NCI-H774 (cell line): ENCODE measurements at regions not wholly inside any gene's neighbourhood (a gene's known extent, or its start where the extent isn't known, plus 50 kb on each side); places are given as distances from the start of the nearest gene placed in this dataset.

Experiments used
- DNase-seq: peaks from one replicate; lab custom pipeline; 2025; lab: John Stamatoyannopoulos, UW

DNA sequence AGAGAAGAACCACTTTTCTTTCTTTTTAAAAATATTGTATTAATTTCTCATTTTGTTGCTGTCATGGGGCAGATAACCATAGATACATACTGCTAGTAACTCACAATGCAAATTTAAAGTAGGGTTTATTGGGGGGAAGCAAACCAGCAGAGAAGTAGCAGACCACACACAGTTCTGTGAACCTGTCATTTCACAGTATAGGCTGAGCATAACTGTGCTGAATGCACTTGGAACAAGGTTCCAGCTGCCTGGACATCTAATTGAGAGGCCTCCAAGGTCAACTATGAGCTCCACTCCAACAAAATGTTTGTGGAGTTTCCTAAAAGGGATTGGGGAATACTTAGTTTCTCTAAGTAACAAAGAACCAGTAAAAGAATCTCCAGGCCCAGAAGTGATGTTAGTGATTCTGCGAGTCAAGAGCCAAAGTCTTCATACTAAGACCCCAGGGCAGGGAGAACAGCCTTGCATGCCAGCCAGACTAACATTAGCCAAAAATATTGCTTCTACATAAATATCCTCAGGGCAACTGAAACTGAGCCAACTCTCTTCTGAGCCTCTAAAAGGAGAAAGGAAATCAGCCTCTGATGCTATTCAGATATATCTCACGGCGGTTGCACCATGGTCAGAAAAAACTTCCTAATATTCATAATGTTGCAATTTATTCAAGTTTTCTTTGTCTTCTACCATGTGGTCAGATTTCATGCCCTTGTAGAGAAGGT, 856.4 kb upstream of the ALCAM start:
- DNase-seq: no peak

DNA sequence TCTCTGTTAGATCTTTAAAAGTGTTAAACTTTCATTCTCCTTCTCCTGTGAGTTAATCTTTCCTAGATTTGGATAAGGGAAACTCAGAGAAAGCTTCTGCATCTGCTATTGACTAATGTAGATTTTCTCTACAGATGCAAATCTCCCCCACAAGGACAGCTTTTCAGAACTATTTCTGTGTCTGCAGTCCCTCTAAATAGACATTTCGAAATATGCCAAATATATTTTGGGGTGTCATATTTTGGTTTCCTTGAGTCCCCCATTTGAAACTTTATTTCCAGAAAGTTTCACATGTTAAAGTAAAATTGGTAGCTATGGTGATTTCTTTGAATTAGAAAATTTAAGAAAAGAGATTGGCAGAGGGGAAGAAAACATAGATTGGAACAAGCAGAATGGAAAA, 852.3 kb upstream of the ALCAM start:
- no peak for DNase-seq

DNA sequence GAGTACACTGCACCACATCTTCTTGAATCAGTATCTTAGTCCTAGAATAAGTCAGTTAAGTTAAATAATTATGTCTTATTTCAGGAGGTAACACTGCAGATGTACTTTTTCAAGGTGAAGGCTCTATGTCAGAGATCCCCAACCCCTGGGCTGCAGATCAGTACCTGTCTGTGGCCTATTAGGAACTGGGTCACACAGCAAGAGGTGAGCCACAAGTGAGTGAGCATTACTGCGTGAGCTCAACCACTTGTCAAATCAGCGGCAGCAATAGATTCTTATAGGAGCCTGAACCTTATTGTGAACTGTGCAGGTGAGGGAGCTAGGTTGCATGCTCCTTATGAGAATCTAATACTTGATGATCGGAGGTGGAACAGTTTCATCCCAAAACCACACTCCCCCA, 851.9 kb upstream of the ALCAM start:
- DNase-seq: no peak

DNA sequence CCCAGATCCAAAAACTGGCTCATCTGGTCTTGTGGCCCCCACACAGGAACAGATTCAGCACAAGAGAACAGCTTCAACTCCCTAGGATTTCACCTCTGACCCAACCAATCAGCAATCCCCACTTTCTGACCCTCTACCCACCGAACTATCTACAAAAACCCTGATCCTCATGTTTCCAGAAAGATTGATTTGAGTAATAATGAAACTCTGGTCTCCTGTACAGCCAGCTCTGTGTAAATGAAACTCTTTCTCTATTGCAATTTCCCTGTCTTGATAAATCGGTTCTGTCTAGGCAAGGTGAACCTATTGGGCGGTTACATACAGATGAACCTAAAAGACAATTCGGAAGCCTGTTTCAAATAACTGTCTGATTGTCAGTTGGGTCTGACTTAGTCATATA, 847.6 kb upstream of the ALCAM start:
- DNase-seq: no peak

DNA sequence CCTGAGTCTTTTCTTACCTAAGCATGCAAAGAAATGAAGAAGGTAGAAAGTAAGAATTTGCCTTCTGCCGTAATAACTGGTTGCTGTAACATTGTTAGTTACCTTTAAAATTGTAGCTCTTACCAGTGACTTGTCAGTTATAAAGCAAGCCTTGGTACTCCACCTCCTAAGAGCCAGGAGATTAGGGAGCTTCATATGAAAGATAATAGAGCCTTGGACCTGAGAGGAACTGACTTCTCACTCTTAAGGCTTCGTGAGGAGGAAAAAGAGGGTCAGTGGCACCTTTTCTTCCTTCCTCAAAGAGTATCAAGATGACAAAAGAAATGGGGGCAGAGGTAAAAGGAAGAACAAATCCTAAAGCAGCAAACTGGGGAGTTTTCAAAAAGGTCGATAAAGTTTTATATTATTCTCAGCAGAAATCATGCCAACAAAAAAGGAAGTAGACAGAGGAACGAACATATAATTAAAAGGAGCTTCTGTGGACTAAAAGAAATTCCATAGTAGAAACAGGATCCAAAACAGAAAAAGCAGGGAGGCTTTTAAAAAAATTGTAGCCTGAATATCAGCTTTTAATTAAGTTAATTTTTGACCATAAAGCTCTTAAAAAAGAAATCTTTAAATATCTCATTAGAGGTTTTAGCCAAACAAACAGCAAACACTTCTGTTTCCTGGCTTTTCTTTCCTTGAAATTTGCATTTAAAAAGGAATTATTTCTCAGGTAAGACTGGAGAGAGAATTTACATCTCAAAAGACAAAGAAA, 847.1 kb upstream of the ALCAM start:
- DNase-seq: no peak

DNA sequence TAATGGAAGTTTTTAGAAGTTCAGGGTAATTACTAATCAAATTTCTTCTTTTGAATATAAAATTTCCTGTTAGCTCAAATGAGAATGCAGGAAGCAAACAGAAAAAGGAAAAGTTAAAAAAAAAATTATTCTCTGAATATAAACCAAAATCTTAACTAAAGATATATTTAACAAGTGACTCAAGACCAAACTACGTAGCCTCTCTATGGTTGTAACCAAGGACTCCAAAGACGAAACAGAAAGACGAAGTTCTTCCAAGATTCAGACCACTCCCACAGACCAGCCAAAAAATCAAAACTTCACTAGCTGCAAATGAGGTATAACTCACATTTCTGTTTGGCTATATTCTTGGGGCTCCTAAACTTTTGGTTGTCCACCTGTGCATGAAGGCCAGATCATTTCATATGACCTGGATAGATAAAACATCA, 846.5 kb upstream of the ALCAM start:
- no peak for DNase-seq

DNA sequence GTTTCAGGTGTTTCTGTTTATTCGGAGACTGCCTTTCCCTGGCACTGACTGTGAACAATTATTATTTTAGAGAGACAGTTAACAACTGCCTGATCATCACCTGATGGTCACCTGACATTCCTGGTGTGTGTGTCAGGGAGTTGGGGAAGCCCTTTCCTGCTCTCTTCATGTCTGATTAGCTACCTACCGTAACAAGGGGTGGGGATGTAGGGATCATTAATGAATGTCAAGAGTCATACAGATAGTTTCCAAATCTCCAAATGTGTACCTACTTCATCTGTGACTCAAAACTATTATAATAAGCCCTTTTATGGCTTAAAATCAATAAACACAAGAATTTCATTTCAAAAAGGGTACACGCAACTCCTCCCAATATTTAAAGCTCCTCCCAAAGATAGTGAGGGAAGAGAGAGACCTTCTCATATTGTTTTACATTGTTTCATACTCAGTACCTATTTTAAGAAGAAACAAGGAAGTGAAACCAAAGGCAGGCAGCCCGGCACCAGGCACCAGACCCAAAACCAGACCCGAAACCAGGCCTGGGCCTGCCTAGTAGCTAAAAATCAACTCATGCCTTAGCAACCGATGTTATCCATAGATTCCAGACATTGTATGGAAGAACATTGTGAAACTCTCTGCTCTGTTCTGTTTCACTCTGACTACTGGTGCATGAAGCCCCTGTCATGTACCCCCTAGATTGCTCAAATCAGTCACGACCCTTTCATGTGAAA, 844.9 kb upstream of the ALCAM start:
- no peak for DNase-seq

DNA sequence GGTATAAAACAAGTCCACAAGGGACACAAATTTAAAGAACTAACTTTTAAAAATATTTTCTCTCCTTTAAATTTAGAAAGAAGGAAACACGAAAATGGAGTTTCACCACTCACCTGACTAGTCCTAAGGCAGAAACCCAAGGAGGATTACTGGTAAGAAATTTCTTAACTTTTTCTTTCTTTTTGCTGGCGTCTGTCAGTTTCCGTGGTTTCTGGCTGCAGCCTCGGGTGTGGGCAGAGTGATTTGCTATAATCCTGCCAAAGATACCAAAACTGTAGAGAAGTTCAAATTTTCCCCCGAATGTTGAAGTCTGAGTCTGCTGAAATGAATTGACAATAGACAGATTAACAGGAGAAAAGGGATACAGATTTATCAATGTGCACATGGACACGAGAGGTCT, 843.6 kb upstream of the ALCAM start:
- no peak for DNase-seq

DNA sequence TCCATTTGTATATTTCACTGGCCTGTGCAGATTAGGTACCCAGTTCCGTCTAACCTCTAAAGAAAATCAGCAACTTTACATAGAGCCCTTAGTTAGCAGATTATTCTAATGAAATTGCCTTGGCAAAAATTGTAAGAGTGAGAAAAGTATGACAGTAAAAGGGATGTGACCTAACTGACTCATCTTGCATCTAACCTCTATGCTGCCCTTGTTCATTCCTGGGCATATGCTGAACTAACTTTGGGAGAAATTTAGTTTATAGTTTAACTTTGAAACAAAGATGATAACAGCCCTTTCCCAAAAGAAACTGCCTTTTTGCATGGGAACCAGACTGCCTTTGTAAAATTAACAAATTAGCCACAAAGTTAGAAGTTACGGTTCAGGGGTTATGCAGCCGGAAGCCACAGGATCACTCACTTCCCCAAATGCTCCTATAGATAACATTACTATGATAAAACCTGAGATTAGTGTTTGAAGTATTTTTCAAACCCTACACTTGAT, 839.8 kb upstream of the ALCAM start:
- no peak for DNase-seq

DNA sequence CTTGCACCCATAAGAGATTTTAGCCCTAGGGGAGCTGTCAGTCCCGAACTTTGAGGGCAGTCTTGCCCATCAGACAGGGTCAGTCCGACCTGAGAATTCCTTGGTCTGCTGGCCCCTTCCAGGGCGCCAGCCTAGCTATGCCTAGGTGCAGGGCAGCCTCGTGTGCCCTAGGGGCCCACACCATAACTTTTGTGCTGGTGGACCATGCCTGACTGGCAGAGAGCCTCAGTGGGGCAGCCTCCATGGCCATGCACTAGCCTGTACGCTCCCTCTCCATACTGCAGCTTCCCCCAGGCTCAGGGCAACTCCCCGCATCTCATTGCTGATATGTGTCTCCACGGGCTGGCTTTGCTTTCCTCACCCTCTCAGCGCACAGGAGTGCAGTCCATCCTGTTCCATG, 835.8 kb upstream of the ALCAM start:
- DNase-seq: no peak

DNA sequence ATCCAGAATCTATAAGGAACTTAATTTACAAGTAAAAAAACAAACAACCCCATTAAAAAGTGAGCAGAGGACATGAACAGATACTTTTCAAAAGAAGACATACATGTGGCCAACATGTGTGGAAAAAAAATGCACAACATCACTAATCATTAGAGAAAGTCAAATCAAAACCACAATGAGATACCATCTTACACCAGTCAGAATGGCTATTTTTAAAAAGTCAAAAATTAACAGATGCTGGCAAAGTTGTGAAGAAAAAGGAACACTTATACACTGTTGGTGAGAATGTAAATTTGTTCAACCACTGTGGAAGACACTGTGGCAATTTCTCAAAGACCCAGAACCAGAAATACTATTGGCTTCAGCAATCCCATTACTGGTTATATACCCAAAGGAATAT, 830.0 kb upstream of the ALCAM start:
- no peak for DNase-seq

DNA sequence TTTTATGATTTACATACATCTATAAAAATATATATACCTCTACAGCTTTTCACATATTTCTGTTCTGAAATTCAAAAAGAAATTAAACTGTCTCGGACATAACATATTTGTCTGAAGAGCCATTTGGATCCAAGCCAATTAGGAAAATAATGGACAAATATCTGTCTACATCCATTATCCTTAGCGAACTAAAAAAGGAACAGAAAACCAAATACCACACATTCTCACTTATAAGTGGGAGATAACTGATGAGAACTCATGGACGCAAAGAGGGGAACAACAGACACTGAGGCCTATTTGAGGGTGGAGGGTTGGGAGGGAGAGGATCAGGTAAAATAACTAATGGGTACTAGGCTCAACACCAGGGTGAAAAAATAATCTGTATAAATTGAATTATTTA, 829.4 kb upstream of the ALCAM start:
- DNase-seq: no peak

DNA sequence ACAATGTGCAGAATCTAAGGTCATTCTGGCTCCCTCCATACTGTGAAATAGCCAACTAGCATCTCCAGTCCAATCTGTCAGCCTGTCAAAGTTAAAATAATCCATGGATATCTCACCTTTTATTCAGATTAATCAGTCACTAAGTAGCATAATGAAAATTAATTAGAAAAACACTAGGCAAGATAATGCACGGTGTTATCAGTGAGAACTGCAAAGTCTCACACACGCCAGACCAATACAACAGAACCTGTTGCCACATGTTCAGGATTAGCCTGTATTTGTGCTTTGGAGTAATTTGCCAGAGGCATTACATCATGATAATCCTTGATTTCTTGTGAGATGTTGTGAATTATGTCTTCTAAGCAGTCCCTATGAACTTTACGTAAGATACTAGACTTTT, 820.4 kb upstream of the ALCAM start:
- DNase-seq: no peak

DNA sequence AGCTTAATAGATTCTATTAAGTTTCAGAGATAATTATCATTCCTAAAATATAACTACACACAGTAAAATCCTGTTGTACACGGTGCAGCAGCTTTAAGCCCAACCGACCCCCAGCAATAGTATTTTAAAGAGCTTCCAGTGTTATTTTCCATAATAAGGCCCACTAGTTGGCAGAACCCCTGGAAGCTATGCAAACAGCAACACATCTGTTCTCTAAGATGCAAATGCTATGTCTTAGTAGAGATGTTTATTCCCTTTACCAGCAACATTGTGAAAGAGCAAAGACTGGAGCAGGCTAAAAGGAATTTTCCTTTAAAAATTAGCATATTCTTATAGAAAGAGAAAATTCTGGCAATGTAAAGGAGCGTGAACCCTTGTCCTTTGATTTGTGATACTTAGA, 819.7 kb upstream of the ALCAM start:
- DNase-seq: no peak

DNA sequence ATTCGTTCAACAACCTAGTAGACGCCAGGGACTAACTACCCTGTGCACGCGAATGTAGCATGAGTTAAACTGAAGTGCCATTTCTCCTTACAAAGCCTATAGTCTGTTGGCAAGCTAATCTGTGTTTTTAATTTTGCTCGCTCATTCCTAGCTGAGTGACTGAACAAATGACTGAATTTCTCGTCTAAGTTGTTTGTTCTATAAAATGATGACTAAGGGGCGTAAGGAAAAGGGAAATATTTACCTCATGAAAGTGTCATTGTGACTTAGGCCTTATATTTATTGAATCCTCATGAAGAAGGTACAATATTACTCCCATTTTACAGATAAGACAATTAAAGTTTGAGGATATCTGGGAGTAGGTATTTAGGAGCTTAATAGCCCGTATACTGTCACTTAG, 818.3 kb upstream of the ALCAM start:
- DNase-seq: no peak

DNA sequence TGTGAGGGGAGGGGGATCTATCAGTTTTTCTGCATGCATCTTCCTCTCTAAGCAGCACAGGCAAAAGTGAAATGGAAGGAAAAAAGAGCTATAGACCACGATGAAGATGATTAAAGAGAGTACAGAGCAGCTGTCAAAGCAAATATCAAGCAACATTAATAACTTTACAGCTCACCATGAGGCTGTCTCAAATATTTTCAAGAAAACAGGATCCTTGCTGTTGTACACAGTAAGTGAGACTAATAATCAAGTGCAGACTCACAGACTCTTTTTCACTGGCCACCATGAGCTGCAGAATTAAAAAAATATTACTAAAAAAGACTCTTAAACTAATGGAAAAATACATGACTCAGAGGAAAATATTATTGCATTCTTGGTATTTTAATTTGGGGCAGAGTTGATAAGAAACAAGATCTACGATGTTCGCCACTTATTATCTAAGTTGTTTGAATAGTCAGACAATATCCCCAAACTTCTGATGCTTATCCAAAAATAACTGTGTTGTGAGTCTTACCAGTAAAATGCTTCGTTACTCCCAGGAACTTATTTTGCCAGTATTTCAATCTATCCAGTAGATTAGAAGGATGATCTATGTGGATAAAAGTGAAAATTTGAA, 817.5 kb upstream of the ALCAM start:
- DNase-seq: no peak

DNA sequence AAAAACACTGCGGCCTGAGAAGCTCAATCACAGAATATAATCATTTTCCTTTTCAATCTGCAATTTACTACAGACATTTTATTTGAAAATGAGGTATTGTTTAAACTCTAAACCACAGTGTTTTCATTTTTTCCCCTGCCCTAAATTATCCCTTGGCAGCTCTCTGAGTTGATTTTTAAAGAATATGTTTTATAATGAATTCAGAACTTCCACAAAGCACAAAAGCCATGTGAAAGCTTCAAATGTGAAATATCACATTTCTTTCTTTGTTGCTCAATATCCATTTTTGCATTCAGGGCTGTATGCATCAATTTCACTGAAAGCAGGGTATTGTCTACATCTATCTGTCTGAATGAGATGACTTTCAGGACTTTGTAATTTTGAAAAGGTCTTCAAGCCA, 813.6 kb upstream of the ALCAM start:
- DNase-seq: no peak

DNA sequence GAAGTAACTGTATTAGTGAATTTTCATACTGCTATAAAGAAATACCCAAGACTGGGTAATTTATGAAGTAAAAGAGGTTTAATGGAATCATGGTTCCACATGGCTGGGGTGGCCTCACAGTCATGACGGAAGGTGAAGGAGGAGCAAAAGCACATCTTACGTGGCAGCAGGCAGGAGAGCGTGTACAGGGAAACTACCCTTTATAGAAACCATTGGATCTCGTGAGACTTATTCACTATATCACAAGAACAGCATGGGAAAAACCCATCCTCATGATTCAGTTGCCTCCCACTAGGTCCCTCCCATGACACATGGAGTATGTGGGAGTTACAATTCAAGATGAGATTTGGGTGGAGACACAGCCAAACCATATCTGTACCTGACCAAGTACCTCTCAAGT, 812.3 kb upstream of the ALCAM start:
- DNase-seq: no peak

DNA sequence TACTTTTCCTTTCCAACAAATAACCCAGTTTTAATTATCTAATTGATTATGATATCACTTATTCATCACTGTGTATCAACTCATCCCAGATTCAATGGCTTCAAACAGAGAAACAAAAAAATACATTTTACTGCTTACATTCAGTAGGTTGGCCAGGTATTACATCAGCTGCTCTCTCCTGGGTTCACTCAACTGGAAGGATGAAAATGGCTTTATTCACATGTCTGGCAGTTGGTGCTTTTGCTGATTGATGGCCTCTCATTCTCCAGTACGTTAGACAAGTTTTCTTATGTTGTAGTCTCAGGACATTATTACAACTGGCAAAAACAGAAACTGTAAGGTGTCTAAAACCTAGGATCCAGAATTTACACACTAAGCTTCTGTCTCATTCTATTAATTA, 811.0 kb upstream of the ALCAM start:
- DNase-seq: peak; percentile 23

DNA sequence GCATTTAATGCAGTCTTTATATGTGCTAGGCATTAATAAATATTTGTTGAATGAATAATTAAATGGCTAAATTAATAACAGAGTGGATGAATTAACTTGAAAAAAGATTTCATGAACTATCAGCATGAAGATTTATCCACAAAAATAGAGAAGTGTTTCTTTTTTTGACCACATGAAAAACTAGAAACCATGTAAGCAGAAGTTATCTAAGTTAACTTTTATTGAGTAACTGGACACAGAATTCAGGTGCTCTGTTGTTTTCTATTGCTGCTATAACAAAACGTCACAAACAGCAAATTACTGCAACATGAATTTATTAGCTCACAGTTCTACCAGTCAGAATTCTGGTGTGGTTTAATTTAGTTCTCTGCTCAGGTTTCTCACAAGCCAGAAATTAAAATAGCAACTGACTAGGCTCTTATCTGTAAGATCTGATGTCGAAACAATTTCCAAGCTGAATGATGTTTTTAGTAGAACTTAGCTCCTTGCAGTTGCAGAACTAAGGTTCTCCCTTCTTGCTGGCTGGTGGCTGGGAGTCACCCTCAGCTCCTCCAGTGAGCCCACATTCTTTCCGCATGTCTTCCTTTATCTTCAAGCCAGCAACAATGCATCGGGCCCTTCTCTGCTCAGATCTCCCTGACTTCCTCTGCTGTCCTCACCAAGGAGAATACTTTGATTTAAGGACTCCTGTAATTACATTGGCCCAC, 810.2 kb upstream of the ALCAM start:
- DNase-seq: no peak

DNA sequence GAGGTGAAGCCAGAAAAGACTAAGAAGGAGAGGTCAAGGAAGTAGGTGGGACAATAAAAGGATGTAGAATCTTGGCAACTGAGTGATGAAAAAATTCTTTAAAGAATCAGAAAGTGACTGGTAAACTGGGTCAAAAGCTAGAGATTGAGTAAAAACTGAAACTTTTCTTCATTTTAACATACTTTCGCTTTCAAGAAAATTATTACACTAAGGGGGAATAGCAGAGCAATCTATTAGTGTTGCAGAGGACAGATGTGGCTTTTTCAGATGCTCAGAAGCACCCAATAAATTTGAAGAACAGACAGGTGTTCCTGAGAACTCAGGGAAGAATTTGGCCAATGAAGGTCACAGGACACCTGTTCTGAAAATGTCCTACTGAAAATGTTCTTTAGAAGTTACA, 805.4 kb upstream of the ALCAM start:
- no peak for DNase-seq
